ENCODE measurements at regions not wholly inside any gene's neighbourhood (a gene's known extent, or its start where the extent isn't known, plus 50 kb on each side); places are given as distances from the start of the nearest gene placed in this dataset.

DNA sequence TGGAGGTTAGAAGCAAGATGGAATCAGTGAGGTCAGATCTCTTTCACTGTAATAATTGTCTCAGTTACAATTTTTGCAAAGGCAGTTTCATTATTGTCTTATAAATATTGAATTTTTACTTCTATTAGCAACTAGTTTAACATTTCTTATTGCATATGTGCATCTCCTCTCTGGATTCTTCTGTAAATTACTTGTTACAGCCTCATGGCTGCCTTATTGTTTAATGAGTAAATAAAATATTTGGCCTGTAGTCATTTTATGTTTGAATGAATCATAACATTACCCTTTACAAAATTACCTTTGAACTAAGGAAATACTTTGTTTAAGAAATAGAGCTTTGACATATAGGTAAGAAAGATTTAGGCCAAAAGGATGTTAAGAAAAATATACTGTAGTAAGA lies 212.4 kb downstream of the SLITRK6 start:
- TF ChIP-seq POLR2A (IDR thresholded peaks at IDR 0.05) = no peak
- TF ChIP-seq, protein P1, sequence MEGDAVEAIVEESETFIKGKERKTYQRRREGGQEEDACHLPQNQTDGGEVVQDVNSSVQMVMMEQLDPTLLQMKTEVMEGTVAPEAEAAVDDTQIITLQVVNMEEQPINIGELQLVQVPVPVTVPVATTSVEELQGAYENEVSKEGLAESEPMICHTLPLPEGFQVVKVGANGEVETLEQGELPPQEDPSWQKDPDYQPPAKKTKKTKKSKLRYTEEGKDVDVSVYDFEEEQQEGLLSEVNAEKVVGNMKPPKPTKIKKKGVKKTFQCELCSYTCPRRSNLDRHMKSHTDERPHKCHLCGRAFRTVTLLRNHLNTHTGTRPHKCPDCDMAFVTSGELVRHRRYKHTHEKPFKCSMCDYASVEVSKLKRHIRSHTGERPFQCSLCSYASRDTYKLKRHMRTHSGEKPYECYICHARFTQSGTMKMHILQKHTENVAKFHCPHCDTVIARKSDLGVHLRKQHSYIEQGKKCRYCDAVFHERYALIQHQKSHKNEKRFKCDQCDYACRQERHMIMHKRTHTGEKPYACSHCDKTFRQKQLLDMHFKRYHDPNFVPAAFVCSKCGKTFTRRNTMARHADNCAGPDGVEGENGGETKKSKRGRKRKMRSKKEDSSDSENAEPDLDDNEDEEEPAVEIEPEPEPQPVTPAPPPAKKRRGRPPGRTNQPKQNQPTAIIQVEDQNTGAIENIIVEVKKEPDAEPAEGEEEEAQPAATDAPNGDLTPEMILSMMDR (IDR thresholded peaks at IDR 0.05) = no peak
- Histone ChIP-seq H3K27ac (no peak overlapping the region), H3K9me3 (replicated peaks in 1 of 3) (no peaks in the 10 kb centered on the region), H3K36me3 (replicated peaks in 1 of 2) (no peaks in the 10 kb centered on the region), H3K27me3 (no peaks in the 10 kb centered on the region), H3K4me1 (replicated peaks in 1 of 2) (no peaks in the 10 kb centered on the region), H3K4me3 (no peak overlapping the region)
- DNase-seq = no peak
- intact Hi-C loops (cut with DNase I) = no loop called here

DNA sequence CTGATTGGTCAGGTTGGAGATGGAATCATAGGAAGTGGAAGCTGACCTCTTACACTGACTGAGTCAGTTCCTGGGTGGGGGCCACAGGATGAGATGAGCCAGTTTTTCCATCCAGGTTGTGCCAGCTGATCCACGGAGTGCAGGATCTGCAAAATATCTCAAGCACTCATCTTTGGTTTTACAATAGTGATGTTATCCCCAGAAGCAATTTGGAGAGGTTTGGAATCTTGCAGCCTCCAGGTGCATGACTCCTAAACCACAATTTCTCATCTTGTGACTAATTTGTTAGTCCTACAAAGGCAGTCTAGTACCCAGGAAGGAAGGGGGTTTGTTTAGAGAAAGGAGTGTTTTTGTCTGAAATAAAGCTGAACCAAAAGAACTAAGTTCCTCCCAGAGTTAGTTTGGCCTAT lies 212.8 kb downstream of the SLITRK6 start:
- Histone ChIP-seq H3K36me3 (replicated peaks in 1 of 2) (no peaks in the 10 kb centered on the region), H3K4me1 (replicated peaks in 1 of 2) (no peaks in the 10 kb centered on the region), H3K27ac (no peak overlapping the region), H3K9me3 (replicated peaks in 1 of 3) (no peaks in the 10 kb centered on the region), H3K27me3 (no peaks in the 10 kb centered on the region), H3K4me3 (no peak overlapping the region)
- 55 to 80% (median 69%) methylated on average over 1 of the region's 1 CpG for WGBS, 4 donors
- intact Hi-C loops (cut with DNase I) = no loop called here
- no peak for DNase-seq
- TF ChIP-seq, protein P1 (IDR thresholded peaks at IDR 0.05) = no peak
- TF ChIP-seq POLR2A (IDR thresholded peaks at IDR 0.05) = no peak

DNA sequence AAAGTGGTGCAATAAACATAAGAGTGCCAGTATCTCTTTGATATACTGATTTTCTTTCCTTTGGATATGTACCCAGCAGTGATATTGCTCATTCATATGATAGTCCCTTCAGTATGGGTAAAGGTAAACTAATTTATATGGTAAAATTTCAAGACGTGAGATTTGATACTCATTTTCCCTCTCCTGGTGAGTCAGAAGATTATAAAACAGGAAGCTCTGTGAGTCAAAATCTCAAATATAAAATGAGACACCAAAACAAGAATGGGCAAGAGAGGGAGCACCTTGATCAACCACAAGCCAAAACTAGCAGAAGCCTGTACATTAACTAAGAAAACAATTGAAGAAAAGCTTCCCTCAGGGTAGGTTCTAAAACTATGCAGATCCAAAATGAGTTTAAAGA lies 216.3 kb downstream of the SLITRK6 start:
- intact Hi-C loops (cut with DNase I) = no loop called here
- Histone ChIP-seq H3K27ac (no peak overlapping the region), H3K4me1 (replicated peaks in 1 of 2) (no peaks in the 10 kb centered on the region), H3K9me3 (replicated peaks in 1 of 3) (no peaks in the 10 kb centered on the region), H3K4me3 (no peak overlapping the region), H3K36me3 (replicated peaks in 1 of 2) (no peaks in the 10 kb centered on the region), H3K27me3 (no peaks in the 10 kb centered on the region)
- no peak for TF ChIP-seq POLR2A (IDR thresholded peaks at IDR 0.05)
- TF ChIP-seq, protein P1 (IDR thresholded peaks at IDR 0.05) = no peak
- no peak for DNase-seq
- 43 to 69% (median 60%) methylated on average over 1 of the region's 1 CpG for WGBS, 4 donors

DNA sequence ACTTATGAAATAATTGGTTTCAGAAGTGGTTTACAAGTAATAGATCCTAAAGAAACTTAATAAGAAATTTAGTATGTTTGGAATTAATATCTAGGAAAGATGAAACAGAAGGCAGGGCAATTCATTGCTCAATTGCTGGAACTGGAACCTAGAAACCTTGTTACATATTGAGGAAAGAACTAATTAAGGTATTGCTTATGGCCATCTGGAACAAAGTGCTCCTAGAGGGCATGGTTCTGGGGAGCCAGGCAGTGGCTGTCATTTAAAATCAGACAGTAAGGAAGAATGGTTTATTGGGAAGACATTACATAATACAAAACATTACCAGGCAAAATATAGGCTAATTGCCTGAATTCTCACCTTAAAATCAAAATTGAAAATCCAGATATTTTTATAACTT lies 224.1 kb downstream of the SLITRK6 start:
- intact Hi-C loops (cut with DNase I) = no loop called here
- Histone ChIP-seq H3K27ac (no peak overlapping the region), H3K4me1 (replicated peaks in 1 of 2) (no peaks in the 10 kb centered on the region), H3K4me3 (no peak overlapping the region), H3K9me3 (replicated peaks in 1 of 3) (no peaks in the 10 kb centered on the region), H3K27me3 (no peaks in the 10 kb centered on the region), H3K36me3 (replicated peaks in 1 of 2) (no peaks in the 10 kb centered on the region)
- TF ChIP-seq, protein P1 (IDR thresholded peaks at IDR 0.05) = no peak
- TF ChIP-seq POLR2A (IDR thresholded peaks at IDR 0.05) = no peak
- no peak for DNase-seq

Data from adrenal gland (tissue), 9 donors.